ENCODE measurements at regions not wholly inside any gene's neighbourhood (a gene's known extent, or its start where the extent isn't known, plus 50 kb on each side); places are given as distances from the start of the nearest gene placed in this dataset.
"Not testable (repeated sequence)": the region's sequence is repeated elsewhere in the genome, so short reads cannot be mapped to it uniquely, and the experiment has no call there.

- ChIA-PET CTCF (no interaction called here), POLR2A (ENCODE audit: low non-redundant PET) (no interaction called here)
- H3K27ac ChIP-seq, result no peak overlapping the region
- TF ChIP-seq CTCF (conservative IDR thresholded peaks at IDR 0.05; ENCODE audit: low read depth), result no peak
- DNase-seq (ENCODE audit: low spot score), result no peak
Observed at GRCh38 chr10:123355748-123356481, 201.7 kb downstream of the BUB3 start.

GRCh38 chr10:123356799-123357198 lies 202.6 kb downstream of the BUB3 start:
- CTCF ChIA-PET, result interaction anchor here (0.6 kb wide), 1 partner anchor 12 kb away, joined by 3 read pairs; no protein-coding TSS in a partner anchor
- DNase-seq (ENCODE audit: low spot score), result no peak
- POLR2A ChIA-PET (ENCODE audit: low non-redundant PET), result no interaction called here
- no peak overlapping the region for H3K27ac ChIP-seq
- no peak for TF ChIP-seq CTCF (conservative IDR thresholded peaks at IDR 0.05; ENCODE audit: low read depth)

GRCh38 chr10:123357421-123357930 lies 203.3 kb downstream of the BUB3 start:
- no peak overlapping the region for H3K27ac ChIP-seq
- TF ChIP-seq CTCF (conservative IDR thresholded peaks at IDR 0.05; ENCODE audit: low read depth), result no peak
- CTCF ChIA-PET, result interaction anchor here (0.6 kb wide), 1 partner anchor 13 kb away, joined by 3 read pairs; no protein-coding TSS in a partner anchor
- DNase-seq (ENCODE audit: low spot score), result no peak
- POLR2A ChIA-PET (ENCODE audit: low non-redundant PET), result no interaction called here

- H3K27ac ChIP-seq, result no peak overlapping the region
- no peak for DNase-seq (ENCODE audit: low spot score)
- CTCF ChIA-PET, result no interaction called here
- POLR2A ChIA-PET (ENCODE audit: low non-redundant PET), result no interaction called here
- no peak for TF ChIP-seq CTCF (conservative IDR thresholded peaks at IDR 0.05; ENCODE audit: low read depth)
Observed at GRCh38 chr10:123359539-123359938, 205.3 kb downstream of the BUB3 start.

- no peak for DNase-seq (ENCODE audit: low spot score)
- no peak overlapping the region for H3K27ac ChIP-seq
- ChIA-PET CTCF (no interaction called here), POLR2A (ENCODE audit: low non-redundant PET) (no interaction called here)
- TF ChIP-seq CTCF (conservative IDR thresholded peaks at IDR 0.05; ENCODE audit: low read depth), result no peak
Observed at GRCh38 chr10:123361832-123362231, 207.6 kb downstream of the BUB3 start.

GRCh38 chr10:123367195-123367594 lies 213.0 kb downstream of the BUB3 start:
- H3K27ac ChIP-seq, result no peak overlapping the region
- no peak for DNase-seq (ENCODE audit: low spot score)
- ChIA-PET CTCF (no interaction called here), POLR2A (ENCODE audit: low non-redundant PET) (no interaction called here)
- TF ChIP-seq CTCF (conservative IDR thresholded peaks at IDR 0.05; ENCODE audit: low read depth), result no peak

- CTCF ChIA-PET; POLR2A ChIA-PET (ENCODE audit: low non-redundant PET); DNase-seq (ENCODE audit: low spot score); H3K27ac ChIP-seq: not testable (repeated sequence)
Observed at GRCh38 chr10:123371626-123372025, 217.4 kb downstream of the BUB3 start.
